Muscle of back (tissue), 3 donors: ENCODE measurements at regions not wholly inside any gene's neighbourhood (a gene's known extent, or its start where the extent isn't known, plus 50 kb on each side); places are given as distances from the start of the nearest gene placed in this dataset.

ENCODE experiments used
- DNase-seq, 3 donors: peaks; one replicate each; pipeline versions ENCODE4 v3.0.0 to v3.0.0-alpha.2; 2013

DNA sequence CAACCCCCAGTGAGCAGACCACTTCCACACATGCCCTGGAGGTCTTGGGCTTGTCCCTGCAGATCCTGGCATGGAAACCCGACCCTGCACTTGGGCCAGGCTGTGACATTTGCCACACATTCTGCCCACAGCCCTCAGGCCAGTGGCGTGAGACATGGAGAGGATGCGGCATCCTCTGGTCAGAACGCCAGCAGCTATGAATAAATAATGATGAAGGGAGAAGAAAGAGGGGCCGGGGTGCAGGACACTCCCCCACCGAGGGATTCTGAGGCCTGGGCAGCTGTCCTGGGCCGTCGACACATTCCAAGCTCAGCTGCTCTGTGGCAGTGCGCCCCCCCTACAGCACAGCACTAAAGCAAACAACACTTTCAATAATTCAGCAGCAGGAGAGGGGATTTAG is 148.8 kb downstream of the ENGASE start:
- no peak for DNase-seq

DNA sequence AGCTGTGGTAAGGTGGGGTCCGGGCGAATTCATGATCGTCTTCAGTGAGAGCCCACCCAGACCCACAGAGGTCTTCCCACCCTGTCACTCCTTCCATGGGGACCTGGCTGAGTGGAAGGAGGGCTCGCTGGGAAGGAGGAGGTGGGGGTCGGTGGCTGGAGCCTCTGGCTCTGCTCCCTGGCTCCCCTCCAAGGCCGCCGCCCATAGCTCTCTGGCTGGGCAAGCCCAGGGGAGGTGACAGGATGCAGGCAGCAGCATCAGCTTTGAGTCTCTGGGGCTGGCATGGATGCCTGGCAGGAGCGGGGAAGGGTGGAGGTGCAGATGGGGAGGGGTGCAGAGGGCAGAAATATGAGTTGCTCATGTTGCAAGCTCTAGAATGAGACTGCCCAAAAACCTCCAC is 147.0 kb downstream of the ENGASE start:
- no peak for DNase-seq

DNA sequence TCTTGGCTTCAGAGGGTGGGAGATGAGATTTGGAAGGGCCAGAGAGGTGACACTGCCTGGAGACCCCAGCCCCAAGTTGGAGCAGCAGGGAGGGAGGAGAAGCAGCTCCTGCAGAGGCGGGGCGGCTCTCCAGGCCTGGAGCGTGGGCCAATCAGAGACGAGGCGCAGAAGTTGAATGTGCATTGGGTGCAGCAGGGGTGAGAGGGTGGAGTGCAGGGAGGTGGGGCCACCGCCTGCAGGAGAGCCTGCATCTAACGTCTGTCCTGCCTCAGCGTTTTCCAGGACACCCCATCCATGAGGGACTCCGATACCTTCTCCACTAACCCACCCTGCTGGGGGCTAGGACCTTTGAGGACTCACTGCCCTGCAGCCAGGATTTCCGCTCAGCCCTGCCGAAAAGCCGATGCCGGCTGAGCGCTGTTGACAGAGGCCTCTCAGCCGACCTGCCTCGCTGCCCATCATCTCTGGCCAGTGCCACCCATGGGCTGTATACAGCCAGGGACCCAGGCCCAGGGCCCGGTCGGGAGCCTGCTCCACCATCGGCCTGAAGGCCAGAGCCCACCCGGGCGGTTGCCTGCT is 146.2 kb downstream of the ENGASE start:
- DNase-seq, result no peak

DNA sequence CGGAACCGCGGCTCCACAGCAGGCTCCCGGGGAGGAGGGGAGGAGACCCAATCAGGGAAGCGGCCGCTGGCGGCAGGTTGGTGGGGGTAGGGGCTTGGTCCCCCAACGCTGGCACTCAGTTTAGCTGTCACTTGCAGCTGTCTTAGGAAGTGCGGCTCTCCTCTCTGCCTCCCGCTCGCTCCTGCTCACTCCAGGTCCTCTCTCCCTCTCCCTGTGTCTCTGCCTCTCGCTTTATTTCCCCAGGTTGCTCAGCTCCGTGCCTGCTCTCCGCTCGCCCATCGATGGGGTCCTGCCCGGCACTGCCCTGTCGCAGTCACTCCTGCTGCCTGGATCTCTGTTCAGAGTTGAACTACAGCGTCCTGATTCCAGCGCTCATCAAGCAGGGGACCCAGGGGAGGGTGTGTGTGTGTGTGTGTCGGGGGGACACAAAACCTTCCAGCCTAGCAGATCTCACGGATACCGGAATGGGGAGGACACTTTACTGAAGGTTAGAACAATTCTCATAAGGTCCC is 145.6 kb downstream of the ENGASE start:
- peak in 1 of 3 donors; percentile 16 for DNase-seq

DNA sequence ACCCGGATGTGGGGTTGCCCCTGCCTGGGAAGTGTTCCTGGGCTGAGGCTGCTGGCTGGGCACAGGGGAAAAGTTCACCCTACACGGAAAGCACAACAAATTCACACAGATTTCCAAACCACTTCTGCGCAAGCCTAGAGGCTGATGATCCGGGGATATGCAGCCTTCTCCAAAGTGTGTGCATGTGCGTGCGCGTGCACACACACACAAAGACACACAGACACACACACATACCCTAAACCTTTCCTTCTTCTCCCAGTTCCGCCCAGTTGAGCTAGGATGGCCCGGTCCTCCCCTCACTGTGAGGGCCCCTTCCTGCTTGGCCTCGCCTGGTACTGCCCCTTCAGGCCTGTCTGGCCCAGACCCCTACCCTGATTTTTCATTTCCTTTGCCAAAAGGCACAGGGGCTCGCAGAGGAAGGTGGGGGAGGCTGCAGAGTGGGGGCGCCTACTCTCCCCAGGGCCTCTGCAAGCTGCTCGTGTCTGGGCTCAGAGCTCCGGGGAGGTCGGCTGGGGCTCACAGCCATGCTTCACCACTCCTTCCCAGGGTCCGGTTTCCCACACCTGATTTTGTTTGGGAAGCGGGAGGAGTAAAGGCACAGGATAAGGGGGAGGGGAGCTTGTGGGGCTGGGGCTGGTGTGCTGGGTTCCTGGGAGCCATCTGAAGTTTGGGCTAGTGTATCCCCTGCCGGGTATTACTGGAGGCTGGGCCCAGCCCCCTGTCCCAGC is 144.7 kb downstream of the ENGASE start:
- DNase-seq, result no peak

DNA sequence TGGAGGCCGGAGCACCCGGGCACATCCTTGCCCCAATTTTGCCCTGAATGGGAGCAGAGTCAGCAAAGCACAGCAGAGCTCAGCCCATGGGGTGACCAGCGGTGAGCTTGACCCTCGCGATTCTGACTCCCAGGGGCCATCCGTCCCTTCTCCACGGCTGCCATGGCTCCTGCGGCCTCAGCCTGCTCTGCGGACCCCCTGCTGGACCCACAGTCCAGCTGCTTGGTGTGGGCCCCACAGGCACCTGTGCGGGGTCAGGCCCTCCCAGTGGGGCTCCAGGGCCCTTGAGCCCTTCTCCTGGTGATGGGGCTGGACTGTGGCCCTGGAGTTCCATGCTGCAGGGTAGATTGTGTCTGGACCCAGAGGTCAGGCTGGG is 144.2 kb downstream of the ENGASE start:
- DNase-seq, result no peak

DNA sequence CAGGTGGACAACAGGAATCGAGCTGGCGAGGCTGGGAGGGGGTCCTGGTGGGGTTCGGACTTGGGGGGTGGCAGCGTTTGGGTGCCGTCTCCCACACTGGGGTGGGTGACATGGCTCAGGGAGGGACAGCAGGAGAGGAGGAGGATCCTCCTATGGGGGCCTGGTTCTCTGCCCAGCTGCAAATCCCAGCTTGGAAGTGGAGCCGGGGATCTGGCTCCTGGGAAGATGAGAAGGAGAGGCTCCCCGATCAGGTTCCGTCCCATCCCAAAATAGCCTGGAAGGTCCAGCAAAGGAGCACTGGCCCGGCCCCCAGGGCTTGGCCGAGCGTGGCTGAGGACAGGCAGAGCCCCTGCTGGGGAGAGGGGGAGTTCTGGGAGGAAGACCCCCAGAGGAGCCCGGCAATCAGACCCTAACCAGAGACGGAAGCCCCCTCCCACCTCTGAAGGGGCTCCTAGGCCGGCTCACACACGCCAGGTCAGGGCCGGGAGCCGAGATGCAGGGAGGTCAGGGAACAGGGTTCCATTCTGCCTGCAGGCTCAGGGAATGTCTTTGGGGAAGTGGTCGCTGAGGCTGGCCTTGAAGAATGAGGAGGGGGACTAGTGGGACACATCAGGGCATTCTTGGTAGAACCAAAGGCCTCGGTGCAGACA is 143.7 kb downstream of the ENGASE start:
- no peak for DNase-seq

DNA sequence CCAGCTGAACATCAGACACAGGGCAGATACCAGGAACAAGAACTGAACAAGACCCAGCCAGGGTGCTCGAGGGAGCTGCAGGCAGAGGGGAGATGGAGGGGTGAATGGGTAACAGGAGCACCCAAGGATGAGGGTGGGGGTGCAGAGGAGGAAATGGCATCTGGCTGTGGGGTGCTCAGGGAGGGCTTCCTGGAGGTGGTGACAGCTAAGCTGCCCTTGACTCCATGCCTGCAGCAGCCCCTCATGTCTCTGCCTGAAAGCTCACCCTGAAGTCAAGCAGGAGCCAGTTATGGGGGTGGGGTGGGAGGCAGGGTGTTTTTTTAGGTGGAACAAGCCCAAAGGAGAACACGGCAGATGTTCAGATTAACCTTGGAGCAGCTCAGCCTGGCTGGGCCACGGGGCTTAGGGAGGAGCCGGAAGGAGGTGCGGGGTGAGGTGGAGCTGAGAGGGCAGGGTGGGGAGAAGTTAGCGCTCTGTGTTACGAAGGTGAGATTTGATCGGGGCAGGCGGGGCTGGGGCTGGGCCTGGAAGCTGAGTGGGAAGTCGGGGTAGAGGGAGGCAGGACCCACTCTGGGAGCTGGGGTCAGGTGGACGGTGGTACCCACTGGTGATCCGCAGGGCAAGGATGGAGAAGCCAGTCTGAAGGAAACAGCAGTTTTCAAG is 143.0 kb downstream of the ENGASE start:
- DNase-seq, result no peak

DNA sequence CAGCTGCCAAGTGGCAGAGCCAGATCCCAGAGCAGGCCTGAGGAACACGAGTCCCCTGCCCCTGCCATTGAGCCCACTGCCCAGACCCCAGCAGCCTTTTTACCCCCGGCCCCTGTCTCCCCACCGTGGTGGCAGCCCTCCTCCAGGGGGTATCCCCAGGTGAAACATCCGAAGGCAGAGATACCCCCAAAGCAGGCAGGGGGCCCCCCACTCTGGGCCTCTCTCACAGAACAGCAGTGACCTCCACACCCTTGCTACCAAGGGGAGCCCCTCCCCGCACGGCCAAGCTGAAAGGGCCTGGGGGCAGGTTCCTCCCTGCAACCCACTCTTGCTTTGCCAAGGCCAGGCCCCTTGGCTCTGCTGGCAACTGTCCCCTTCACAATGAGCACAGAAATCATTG is 142.2 kb downstream of the ENGASE start:
- DNase-seq, result no peak

DNA sequence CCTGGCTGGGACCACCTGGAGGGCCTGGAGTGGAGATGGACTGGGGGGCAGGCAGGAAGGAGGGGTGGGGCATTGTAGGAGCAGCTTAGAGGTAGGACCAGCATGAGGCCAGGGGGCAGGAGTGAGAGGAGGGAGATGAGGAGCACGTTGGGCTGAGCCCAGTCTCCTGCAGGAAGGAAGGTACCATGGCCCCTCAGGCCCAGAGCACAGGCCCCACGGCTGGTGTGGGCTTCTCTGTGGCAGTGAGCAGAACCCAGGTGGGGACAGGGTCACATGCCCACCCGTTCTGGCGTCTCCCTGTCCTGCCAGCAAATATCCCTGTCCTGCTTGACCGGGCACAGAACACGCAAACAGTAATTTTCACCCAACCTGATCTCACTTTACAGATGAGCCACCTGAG is 141.8 kb downstream of the ENGASE start:
- no peak for DNase-seq

DNA sequence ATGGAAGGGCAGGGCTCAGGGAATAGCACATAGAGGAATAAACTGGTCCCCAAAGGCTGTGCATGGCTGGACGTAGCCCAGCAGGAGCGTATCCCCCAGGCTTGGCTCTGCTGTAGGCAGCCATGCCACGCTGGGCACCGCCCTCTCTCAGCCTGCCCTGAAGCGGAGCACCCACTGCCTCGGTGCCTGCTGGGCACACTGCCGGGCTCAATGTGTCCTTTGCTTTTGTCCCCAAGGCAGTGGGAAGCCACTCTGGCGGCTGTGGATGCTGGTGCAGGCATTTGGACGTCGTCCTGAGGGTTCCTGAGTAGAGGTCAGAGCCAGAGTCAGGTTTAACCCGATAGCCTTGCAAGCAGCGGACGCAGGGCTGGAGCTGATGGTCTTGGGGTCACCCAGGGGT is 141.0 kb downstream of the ENGASE start:
- no peak for DNase-seq

DNA sequence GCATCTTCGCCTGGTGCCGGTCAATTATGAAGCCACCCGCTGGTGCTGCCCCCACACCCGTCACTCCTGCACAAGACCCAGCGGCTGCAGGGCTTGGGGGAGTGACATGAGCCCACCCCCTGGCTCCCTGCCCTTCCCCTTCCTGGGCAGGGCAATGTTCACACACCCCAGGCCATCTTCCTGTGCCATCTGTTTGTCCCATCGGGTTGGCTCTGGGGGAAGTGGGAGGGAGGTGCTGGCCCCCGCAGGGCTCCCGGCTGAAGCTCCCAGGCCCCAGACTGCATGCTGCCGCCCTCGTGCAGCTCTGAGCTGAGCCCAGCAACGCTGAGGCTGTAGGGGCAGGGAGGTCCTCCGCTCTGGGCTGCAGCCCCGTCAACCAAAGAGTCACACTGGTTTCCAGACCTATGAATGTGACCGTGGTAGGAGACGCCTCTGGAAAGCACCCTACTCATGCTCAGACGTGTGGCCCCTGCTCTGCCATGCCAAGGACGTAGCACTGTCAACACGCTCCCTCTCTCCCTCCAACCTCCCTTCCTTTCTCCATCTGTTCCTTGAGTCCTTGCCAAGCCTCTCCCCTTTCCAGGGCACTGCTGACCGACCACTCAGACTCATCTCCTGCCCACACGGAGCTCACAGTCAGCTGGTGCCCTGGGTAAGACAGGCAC is 140.4 kb downstream of the ENGASE start:
- DNase-seq, result no peak

DNA sequence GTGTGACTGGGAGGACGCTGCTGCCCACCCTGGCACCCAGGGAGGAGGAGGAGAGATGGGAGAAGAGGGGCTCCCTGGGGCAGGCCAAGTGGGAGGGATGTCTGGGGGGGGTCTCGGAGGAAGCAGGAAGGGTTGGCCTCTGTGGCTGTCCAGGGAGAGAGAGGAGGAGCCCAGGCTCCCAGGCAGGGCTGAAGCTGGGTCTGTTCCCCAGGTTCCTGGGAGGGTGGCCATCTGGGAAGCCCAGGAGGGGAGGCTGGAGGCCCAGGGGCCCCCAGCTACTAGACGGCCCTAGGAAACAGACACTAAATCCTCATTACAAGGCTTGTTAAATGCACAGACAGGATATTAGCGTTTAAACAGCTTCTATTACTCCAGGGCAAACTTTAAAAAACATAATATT is 139.8 kb downstream of the ENGASE start:
- no peak for DNase-seq

DNA sequence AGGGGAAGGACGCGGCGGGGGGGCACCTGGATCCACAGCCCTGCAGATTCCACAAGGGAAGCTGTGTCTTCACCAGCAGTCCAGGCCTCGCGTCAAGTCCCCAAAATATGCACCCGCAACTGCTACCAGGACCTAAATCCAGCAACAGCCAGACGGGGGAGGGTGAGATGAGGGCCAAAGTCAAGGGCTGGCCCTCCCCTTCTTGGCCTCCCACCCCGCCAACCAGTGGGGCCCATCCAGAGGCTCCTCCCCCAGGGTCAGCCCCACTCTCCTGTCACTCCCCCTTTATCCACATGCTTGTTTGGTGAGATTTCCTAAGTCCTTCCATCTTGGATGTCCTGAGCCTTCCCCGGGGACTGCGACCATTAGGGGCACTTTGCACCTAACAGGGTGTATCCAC is 138.7 kb downstream of the ENGASE start:
- DNase-seq, result no peak

DNA sequence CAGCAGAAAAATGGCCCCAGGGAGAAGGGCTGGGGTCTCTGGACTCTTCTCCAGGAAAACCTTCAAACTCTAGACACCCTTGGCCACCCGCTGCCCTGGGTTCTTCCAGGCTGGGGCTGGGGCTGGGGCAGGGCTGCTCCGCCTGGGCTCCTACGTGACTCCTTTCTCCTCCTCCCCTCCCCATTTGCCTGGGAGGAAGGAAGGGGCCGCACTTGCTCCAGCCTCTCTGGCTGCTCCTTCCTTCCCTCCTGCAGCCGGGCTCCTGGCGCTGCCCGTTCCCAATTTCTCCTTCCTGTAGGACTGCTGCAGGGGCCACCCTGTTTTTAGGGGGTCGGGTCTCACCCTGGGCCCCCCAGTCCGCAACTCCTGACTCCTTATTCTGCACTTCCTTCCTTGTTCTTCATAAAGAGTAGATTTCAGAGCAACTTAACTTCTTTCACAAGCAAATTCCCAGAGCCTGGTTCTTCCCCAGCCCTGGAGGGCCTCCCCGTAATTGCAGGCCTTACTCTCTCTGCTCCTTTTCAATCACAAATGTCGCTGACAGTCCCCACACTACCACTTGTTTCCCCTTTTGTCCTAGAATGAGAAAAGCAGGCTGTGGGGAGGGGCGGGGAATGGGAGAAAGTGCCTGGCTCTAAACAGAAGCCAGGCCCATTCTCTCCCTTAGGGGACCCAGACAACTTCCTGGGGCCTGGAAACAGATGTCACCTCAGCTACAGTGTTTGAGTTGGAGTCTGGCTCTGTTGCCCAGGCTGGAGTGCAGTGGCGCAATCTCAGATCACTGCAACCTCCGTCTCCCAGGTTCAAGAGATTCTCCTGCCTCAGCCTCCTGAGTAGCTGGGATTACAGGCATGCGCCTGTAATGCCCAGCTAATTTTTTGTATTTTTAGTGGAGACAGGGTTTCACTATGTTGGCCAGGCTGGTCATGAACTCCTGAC is 137.8 kb downstream of the ENGASE start:
- DNase-seq, result no peak

DNA sequence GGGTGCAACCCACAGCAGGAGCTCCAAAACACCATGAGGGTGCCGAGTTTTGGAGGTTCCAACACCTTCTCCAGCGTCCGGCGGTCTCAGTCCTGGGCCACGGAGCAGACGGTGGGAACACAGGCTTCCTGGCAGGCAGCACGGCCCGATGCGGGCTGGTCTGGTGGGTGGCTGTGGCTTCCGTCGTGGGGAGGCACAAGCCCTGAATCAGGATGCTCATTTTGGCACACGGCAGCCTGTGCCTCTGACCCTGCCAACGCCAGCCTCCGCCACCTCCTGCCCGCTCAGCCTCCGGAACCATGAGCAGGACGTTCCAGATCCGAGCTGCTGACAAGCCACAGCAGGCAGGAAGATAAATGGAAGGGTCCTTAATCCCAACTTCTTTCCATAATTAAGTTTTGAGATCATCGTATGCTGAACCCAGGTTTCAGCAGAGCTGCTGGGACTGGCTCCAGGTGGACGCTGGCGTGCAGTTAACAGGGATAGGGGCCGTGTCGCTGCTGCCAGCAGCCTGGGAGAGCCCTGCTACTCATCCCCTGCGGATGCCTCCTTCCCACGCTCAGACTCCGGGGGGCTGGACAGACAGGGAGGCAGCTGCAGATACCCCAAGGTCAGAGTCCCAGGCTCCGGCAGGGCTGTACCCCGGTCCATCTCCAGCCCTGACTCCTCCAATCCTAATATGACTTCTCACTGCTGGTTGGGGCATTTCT is 136.6 kb downstream of the ENGASE start:
- DNase-seq, result no peak

DNA sequence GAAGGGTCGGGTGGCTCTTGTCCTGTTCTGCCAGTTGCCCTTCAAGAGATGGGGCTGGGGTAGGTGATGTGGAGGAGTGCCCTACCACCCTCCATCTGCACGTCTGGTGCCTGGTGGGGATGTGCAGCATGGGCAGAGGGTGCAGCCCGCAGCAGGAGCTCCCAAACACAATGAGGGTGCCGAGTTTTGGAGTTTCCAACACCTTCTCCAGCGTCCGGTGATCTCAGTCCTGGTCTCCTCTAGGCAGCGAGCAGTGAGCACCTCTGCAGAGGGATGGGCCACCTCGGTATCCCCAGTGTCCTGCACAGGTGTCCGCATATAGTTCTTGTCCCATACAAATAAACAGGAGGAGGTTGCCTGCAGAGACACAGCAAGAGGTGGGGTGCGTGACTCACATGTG is 136.0 kb downstream of the ENGASE start:
- no peak for DNase-seq

DNA sequence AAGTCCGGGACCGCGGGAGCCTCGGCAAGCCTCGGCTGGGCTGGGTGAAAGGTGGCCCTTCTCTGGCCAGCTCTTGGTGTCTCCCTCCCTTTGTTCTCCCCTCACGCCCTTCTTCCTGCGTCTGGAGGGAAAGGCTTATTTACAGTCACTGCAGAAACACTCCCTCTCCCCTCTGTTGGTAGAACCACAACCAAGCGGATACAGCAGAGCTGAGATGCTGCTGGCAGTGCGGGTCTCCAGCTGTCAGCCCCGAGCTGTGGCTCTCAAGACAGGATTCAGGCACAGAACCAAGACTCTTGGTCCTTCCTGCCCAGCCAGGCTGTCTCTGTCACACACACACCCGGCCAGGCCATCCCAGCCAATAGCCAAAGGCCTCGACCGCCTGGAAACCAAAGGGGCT is 133.3 kb downstream of the ENGASE start:
- no peak for DNase-seq

DNA sequence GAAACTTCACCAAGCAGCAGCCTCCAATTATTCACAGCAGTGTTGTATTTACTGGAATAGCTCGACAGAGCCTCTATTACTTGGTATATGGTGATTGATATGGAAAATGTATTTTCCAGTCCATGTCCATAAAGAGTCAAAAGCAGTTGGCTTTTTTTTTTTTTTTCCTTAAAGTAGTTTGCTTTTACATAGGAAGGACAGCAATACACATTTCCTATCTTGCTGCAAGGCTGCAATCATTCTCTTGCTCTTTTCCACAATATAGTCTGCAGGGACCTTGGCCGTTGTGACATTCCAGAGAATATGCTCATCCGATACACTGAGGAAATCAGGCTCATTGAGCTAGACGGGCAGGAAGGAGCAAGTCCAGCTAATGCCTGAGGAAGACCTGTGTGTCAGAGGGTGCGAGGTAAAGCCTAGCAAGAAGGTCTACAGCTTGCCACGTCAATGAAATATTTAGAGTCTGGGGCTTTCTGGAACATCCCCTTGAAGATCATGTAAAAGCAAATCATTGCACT is 131.1 kb downstream of the ENGASE start:
- DNase-seq, result no peak

DNA sequence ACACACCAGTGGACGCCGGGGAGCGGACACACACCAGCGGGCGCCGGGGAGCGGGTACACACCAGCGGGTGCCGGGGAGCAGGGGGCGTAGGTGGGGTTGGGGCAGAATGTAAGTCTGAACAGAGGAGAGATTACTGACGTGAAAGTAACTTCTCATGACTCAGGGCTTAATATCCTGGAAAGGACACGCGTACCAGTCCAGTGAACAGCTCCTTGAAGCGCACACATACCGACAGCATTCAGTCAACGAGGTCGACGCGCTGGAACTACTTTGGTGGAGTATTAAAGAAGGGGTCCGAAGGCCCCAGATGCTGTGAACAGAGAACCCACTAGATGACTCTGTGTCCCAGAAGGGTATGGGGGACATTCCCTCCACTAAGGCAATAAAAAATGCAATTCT is 129.6 kb downstream of the ENGASE start:
- DNase-seq, result no peak
